Kidney tubule cell (primary cell): ENCODE measurements at regions not wholly inside any gene's neighbourhood (a gene's known extent, or its start where the extent isn't known, plus 50 kb on each side); places are given as distances from the start of the nearest gene placed in this dataset.

Experiments used
- DNase-seq: peaks from one replicate; pipeline ENCODE4 v3.0.0-alpha.2; 2018; ENCODE audit warnings: low spot score

DNA sequence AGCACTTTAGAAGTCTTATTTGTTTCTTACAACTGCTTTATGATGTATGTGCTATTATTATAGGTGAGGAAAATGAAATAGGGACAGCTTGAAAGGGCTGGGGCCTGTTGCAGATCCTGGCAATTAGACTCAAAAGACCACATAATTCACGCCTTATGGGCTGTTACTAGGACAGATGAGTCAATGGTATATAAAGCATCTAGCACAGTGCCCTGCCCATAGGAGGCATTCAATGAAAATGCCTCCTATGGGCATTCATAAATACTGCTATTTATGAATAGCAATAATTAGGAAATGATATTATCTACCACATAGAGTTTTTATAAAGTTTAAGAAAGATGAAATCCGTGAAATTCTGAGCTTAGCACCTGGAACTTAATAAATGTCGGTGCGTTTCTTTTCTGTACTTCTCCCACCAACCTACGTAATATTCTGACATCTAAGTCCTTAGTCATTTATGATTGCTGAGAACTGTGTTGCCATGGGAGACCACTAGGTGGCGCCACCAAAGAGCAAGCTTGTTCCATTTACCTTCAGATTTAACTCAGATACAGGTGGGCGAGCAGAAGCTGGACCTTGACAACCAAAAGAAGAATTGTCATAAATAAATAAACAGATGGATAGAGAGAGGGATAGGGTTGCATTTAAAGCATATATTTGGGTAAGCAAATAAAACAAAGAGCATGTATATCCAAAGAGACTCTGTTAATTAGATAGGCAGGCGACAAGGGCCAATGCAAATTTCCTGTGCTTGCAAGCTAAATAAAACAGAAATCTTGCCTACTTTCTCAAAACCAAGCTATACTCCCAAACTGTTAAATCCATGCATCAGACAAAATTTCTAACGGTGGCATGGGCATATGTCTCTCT, 699.9 kb downstream of the INHBA start:
- DNase-seq, result peak; percentile 65

DNA sequence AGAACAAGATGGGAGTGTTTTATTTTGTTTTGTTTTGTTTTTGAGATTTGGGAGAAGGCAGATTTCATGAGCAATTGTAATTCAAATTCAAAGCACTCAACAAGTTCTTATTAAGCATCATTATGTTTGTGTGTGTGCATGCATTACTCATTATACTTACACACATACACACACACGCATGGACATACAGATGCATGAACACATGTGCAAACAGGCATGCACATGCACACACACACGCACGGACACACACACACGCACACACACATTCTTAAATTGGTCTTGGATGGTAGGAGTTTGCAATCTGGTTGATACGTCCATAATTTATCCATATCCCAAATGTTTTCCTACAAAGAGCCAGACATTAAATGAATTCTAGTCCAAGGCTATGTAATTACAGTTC, 702.8 kb downstream of the INHBA start:
- DNase-seq, result no peak

DNA sequence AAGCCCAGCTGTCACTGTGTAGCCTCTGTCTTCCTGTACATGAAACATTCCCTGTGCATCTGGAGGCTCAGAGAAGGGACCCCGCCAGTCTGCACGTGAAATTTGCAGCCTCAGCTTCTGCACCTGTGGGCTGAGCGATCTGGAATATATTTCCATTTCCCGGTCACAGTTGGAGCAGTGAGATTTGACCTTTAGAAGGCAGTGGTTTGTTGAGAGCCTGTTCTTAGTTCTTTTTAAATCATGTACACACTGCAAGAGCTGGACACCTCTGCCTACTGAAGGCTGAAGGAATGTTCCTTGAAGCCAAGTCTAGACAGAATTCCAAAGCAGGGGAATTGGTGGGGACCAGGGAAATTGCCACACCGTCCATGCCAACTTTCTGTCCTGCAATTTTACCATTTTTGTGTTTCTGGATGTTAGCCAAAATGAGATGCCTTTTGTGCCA, 706.6 kb downstream of the INHBA start:
- peak; percentile 34 for DNase-seq

DNA sequence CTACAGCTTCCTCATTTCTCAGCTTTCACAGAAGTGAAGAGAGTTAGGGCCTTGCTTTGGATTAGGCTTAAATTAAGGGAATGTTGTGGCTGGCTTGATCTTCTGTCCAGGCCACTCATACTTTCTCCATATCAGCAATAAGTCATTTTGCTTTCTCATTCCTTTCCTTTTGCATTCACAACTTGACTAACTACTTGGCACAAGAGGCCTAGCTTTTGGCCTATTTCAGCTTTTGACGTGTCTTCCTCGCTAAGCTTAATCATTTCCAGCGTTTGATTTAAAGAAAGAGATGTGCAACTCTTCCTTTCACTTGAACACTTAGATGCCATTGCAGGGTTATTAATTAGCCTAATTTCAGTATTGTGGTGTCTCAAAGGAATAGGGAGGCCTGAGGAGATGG, 712.0 kb downstream of the INHBA start:
- DNase-seq, result no peak

DNA sequence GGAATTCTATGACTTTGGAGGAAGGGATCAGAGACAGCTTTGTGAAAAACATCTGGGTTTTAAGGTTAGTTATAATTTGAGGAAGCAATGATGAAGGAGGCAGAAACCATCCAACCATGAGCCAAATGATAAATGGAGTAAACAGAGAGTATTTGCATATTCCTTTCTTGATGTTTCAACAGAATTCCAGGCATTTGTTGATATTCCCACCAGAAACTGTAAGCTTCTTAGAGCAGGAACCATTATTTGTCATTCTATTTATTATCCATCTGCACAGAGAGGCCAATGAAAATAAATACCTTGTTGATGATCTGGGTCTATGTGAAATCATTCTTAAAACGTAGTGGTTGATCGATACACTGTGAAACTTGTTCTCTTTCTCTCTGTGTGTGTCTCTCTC, 715.3 kb downstream of the INHBA start:
- DNase-seq, result no peak

DNA sequence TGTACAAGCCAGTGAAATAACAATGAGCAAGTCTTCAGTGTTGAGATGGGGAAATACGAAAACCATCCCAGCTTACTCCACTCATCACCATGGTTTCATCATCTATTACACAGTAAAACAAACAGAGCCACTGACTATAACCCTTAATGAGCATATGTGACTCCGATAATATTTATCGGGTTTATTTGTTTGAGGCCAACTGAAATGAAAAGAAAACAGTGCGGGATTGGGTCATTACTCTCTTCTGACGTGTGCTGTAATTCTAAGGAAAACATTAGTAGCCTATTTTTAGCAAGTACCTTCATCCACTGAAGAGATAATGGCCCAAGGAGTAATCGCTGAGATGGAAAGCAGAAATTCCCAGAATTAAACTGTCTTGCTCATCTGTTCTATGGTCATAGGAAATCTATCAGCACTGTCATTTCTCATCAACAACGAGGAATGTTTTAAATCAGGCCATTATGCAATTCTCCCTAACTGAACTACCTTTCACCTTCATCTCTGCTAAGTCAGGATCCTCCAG, 716.5 kb downstream of the INHBA start:
- peak; percentile 91 for DNase-seq

DNA sequence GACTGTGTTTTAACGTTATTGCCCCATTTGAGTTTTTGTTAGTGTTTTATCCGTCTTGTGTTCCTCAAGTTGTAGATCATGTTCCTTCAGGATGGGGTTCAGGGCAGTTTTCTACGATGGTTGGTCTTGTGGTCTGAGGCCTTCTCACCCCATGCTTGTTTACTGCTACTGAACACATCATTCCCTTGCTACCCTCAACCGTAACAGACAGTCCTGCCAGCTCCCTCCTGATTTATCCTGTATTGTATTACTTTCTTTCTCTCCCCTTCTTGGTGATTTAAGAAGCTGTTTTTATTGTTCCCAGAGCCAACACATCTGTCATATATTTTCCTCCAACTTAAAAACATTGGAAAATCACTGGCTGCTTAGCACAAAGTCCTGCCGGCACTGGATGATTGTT, 719.8 kb downstream of the INHBA start:
- peak; percentile 12 for DNase-seq

DNA sequence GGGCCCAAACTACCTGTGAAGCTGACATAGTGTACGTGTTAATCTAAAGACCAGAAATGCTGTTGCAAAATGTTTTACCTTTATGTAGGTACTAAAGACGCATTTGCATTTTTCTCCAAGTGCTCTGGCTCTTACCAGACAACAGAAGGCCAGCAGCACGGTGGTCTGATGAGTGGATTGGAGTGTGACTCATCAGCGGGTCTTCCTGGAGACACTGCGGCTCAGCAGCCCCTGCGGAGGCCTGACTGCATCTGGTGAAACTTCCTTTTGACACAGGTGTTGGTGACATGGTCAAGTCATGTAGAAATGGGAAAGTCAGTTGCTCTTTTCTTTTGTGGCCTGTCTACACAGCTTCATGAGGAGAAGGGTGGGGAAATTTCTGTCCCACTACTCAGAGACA, 723.6 kb downstream of the INHBA start:
- no peak for DNase-seq

DNA sequence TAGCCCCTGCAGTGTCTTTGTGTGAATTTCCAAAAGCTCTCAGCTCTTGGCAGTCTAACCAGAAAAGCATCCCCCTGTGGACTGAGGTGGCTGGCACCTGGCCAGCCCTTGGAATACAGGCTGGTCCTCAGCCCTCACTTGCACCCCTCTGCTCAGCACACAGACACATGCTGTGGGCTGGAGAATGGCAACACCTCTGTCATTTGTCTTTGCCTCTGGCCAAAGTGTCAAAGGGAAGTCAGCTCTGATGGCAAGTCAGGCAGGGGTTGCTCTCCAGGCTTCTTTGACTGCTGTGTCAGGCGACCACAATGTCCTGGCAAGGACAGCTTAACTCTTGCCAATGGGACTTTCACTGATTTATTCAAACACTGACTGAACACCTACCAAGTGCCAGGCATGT, 724.8 kb downstream of the INHBA start:
- no peak for DNase-seq

DNA sequence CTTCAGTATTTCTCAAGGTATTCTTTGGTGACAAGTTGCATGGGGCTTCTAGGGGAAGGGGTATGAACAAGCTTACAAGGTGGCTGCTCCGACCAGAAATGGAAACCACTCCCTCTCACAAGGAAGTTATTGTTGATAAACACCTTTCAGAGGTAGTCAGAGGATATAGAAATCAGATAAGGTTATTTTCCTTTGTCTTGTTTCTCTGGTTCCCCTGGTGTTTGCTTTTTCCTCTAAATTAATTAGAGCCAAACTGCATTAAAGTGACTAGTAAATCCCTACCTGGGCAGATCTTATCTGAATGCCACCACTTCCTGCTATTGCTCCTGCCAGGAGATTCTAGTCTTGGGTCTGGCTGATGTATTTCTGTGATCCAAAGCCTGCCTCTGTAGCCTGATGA, 725.4 kb downstream of the INHBA start:
- peak; percentile 8 for DNase-seq

DNA sequence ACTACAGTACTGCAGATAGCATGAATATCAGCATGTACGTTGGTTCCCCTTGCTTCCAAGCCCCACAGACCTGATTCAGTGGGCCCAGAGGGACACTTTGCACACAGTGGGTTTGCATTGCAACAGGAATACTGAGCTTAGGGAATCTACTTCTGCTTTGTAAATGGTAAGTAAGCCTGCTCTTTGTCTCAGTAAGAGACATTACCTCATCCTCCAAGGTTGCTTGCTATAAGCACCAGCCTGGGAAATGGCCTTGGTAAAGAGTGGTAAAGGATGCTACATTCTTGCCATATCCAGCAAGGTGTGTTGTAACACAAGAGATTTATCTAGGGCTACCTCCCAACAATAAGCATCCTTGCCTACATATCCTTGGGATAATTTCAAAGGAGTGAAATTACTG, 730.5 kb downstream of the INHBA start:
- no peak for DNase-seq

DNA sequence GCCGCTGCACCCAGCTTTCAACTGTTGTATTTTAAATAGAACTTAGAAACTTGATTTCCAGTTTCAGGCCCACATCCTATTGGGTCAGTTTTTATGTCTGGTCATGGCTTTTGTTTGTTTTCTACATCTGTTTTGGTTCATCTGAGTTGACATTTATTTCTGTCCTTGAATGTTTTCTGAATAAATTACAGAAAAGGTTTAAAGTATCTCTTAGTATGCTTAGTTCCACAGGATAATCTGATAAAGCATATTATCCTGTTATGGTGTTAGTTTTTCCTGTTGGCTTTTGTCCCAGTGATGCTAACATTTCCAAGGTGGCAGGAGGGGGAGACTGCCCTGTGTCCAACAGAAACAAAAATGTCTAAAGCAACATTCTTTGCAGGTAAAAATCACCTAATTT, 733.2 kb downstream of the INHBA start:
- DNase-seq, result no peak

DNA sequence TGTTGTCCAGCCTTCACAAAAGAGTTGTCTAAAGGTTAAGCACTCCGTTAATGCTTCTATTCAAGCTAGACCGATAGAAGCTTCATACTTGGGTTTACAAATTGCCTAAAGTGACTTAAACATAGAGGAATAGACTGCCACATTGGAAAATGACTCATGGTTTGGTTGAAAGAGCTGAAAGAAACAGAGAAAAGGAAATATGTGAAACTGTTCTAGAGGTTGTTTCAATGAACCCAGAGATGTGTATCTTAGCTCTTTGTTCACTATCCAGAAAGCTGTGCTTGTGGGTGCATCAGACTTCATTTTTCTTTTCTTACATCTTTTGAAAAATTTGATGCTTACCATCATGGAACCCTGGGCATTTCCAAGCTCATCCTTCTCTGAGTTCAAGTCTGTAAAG, 736.2 kb downstream of the INHBA start:
- no peak for DNase-seq

DNA sequence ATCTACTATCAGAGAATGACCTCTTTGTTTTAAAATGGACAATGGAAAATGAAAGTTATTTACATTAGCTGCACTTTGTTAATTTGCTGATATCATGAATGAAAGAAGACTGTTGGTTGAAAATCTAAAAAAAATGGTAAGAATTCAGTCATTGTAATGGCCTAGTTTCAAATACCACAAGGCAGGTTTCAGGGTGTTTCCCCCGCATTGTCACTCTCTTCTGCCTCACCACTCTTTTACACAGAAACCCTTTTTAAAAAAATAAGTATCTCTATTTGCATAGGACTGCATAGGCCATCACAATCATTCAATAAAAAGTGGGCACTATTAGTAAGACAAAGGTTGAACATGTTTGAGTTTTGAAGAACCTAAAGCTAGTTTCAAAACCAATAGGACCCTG, 737.1 kb downstream of the INHBA start:
- no peak for DNase-seq

DNA sequence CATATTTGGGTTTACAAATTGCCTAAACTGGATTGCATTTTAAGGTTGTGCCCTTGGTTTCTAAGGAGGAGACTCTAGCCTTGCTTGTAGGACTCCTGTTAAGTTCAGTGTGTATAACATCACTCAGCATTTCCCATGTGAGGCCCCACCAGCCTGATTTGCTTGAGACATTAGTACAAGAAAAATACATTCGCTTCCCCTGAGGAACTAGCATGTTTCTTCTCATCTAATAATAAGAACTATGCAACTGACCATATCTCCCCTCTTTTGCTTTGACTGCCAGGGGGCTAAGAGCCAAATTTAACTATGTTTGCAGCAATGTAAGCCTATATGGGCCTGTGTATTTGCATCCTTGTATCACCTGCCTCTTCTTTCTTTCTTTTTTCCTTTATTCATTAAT, 737.9 kb downstream of the INHBA start:
- no peak for DNase-seq

DNA sequence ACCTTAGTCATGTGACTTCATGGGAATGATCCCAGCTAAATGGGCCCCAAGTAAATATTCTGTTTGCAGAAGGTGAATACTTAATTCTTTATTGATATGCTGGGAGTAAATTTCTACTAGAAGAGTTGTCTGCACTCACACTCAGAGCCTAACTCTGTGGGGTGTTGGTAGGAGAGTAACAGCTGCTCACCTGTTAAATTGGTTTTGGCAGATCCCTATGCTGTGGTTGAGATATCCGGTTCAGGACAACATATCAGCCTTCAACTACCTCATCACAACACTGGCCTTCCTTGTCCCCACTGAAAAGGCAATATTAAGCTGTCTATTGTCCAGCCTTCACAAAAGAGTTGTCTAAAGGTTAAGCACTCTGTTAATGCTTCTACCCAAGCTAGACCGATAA, 738.3 kb downstream of the INHBA start:
- DNase-seq, result no peak

DNA sequence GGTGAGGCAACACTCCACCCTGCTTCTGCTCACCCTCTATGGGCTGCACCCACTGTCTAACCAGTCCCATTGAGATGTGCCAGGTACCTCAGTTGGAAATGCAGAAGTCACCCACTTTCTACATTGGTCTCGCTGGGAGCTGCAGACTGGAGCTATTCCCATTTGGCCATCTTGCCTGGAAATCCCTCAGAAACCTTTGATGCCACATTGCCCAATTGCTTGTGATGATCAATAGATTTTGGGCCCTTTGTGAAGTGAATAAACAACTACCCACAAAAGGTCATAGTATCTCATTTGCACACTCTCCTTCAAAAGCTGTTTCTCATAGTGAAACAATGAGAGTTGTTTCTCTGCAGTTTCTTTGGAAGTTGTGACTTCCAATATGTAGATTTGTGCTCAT, 742.9 kb downstream of the INHBA start:
- DNase-seq, result no peak

DNA sequence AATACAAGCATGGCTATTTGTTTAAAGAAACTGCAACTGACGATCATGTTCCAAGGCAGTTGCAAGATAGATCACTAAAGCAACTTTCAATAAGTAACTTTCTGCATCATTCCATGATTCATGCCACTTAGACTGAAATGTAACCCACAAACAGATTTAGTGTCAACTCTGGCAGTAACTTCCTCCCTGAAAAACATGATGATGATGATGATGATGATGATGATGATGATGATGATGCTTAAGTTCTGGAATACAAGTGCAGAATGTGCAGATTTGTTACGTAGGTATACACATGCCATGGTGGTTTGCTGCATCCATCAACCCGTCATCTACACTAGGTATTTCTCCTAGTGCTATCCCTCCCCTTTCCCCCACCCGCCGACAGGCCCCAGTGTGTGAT, 754.7 kb downstream of the INHBA start:
- DNase-seq, result peak; percentile 39

DNA sequence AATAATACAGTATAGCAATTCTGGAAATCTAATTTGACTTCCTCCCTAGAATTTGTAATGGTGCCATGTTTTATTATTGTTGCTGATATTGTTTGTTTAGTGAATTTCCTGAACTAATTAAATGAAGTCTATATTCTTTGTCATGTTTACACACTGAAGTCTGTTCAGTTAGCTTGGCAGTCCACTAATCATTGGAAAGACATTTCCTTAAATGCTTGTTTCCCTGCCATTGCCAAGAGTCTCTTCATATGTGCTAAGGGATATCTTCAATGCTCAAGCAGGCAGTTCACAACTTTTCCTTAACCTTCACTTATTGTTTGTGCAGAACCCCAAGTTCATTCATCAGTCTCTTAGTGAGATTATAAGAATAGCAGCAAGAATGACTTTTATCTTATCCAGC, 755.3 kb downstream of the INHBA start:
- DNase-seq, result no peak

DNA sequence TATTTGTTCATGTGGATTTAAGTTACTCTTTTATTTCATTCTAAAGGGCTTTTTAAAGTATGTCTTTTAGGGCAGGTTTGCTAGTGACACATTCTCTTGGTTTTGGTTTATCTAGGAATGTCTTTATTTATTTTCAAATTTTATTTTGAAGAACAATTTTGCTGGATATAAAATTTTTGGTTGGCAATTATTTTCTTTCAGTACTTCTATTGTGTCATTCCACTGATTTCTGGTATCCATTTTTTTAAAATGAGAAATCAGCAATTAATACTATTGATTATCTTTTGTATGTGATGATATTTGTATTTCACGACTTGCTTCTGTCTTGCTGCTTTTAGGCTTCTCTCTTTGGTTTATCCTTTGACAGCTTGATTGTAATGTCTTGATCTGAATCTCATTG, 756.3 kb downstream of the INHBA start:
- no peak for DNase-seq

DNA sequence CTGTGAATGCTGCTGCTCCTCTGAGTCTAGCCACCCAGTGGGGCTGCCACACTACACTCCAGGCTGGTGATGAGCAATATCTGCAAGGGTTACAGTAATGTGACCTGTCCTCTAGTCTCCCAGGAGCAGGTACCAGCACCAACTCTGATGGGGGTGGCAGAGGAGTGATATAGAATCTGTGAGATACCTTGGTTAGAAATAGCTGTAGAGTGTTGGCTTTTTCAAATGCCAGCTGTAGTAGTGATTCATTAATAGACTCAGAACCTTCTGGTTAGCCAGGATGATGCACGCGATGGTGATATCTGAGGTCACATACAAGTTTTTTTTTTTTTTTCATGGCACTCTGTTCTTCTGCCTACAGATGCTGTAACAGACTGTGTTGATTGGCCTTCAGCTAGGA, 757.1 kb downstream of the INHBA start:
- peak; percentile 41 for DNase-seq

DNA sequence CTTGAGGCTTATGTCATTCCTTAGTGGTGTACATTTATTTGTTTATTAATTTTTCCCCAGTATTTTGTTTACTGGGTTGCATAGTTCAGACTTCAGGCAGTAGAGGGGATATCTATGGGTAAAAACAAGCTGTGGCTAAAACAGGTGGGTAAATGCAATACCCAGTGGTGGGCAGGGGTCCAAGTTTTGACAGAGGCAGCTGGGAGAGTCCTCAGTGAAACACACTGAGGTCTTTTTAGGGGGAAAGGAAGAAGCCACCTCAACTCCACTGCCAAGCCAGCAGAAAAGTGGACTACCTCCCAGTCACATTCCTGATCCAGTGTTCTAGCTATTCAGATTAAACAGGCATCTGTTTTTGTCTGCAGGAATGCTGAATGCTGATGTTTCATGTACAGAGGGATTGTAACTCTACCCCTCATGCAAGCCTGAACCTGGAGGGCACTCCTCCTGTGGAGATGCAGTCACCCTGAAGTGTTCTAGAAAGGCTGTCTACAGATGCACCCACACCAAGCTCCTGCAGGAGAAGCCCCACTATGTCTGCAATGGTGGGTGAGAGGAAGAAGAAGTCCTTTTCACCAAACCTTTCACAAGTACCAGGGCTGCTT, 757.8 kb downstream of the INHBA start:
- DNase-seq, result no peak

DNA sequence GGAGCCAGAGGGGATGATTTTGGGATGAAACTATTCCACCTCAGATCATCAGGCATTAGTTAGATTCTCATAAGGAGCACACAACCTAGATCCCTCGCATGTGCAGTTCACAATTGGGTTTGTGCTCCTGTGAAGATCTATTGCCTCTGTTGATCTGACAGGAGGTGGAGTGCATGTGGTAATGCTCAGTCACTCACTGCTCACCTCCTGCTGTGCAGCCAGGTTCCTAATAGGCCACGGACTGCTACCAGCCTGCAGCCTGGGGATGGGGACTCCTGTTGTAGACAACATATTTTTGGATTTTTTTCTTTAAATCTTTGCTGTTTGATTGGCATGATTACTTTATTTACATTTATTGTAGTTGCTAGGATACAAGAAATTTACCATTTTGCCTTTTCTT, 765.0 kb downstream of the INHBA start:
- no peak for DNase-seq

DNA sequence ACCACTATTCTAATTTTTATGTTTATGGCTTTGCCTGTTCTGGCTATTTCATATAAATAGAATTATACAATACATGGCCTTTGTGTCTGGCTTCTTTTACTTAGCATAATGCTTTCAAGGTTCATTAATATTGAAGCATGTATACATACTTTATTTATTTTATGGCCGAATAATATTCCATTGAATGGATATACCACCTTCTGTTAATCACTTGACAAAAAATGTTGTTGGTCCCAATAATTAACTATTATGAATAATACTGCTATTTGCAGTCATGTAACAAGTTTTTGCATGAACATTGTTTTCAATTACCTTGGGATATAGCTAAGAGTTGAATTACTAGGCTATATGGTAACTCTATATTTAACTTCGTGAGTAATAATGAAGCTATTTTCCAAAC, 767.5 kb downstream of the INHBA start:
- no peak for DNase-seq
